HG03095 (cell line): ENCODE measurements at regions not wholly inside any gene's neighbourhood (a gene's known extent, or its start where the extent isn't known, plus 50 kb on each side); places are given as distances from the start of the nearest gene placed in this dataset.

Experiments
- ATAC-seq: cut with Tn5 transposase; IDR thresholded peaks from one replicate; pipeline ENCODE4 v1.9.1; 2021; ENCODE audit warnings: moderate library complexity; ENCODE audit not compliant: unreplicated experiment

DNA sequence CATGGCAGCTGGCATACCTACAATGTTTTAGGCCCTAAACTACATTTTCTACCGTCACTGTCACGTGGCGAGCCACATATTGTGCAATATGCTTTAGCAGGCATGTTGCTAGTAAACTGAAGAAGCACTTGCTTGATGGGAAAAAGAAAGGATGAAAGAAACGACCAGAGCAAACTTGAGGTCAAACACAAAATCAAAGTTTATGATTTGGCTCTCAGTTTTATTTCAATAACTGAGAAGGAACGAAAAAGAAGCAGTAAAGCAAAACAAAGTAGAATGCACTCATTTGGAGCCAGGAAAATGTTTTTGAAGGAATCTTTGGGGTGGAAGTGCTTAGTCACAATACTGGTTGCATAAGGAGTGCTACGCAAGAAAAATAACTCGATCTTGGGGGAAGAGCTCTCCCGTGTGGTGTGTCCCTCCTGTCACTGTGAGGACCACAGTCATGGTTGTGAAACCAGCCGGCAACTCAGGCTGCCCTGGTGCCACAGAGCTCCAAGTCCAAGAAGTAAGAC lies 349.8 kb downstream of the RBM43 start:
- ATAC-seq: no peak

DNA sequence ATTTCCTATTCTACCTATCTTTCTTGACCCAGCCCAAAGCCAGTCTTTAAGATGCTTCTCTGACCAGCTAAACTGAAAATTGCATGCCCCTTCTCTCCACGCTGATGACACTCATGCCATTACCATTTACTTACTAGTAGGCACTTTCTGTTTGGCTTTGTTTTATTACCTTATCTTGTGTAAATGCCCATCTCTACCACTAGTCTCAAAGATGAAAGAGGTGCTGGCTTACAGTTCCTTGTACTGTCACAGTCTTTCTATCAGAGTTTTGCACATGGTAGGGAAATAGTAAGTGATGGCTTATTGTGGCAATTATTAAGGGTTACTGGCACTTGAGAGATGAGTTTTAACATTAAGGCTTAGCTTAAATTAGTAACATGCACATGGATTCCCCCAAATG lies 352.1 kb downstream of the RBM43 start:
- ATAC-seq: no peak

DNA sequence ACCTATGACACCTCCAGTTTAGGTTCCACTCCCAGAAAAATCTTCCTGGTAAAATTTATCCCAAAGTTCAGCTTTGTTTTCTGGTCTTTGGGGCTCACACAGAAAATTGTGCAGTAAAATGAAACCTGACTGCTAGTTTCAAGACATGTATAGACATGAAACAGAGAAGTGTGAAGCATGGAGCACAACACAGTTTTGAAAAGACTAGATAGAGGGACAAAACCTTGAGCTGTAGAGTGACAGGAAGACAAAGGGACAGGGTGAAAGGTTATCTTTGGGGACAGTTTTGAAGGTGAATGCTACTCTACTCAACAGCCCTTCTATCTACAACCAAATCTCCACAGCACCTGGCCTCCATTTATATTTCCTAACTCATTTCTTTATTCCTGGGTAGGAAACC lies 352.6 kb downstream of the RBM43 start:
- ATAC-seq: peak; percentile 73

DNA sequence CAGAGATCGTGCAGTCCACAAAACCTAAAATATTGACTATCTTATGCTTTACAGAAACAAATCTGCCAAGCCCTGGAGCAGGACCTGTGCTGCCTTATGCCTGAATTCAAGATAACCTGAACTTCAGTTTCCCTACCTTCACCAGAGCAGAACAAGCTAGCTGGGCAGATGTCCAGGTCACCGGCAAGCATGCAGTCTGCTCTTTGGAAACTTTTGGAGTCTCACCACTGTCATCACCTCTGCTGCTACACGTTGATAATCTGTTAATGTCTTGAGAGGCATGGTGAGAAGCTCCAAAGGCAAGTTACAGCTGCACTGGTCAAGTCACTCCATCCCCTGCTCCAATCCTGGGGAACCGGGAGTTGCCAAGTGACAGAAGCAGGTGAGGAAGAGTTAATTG lies 354.2 kb downstream of the RBM43 start:
- ATAC-seq: no peak

DNA sequence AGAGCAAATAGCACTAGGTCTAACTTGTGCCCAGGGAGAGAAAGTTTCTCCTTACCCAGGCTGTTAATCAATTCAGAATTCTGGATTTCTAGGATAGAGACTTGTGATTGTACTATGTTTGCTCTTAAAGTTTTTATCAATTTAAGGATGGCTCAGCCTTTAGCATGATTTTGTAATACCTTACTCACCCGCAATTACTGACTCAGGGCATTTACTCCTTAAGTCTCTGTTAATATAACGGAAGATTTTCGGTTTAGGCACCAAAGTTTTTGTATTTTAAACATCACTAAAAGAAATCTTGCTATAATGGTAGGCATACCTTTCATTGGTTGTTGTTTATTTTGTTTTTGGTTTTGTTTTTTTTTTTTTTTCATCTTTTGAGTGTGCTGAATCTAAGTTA lies 358.2 kb downstream of the RBM43 start:
- ATAC-seq: no peak

DNA sequence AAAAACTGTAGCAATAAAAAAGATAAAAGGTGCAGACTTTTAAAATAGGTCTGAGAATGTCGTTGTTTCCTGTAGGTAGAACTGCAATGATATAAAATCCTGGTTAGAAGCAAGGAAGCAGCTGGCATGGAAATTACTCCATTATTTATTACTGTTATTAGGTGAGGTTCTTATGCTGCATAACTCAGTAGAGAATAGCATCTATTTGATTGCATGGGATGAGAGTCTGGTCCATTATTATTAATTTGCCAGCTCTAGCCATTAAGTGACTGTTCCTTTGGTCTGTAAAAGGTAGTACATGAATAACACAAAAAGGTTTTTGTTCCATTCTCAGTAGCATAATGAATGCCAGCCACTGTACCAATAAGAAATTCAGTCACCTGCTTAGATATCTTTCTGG lies 358.6 kb downstream of the RBM43 start:
- ATAC-seq: no peak

DNA sequence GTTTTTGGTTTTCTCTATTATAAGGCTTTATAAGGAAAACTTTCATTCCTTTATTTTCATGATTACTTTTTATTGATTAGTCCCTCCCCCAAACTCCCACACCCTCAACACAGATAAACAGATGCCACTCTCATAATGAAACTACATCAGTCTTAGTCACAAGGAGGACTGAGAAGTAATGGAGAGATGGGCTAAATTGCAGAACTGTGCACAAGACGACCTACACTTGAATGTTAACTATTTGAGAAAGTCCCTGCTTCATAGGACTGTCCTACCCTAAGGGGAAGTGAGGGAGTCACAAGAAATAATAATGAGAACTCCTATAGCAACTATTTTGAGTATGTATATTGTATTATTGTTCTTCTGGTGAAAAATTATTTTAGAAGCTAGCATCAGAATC lies 360.8 kb downstream of the RBM43 start:
- no peak for ATAC-seq

DNA sequence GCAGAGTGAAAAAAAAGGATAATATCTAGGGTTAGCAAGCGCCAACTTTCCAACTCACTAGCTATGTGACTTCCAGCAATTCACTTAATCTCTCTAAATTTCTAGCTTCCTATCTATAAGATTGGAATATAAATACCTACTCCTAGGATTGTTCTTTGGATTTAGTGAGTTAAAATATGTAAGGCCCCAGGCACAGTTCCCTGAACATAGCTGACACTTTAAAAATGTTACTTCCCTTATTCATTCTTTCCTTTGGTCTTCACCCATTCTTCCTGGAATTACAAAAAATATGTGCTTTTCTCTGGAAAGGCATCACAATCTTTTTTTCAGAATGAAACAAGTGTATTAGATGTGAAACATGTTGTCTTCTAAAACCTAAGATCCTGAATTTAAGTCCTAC lies 365.7 kb downstream of the RBM43 start:
- ATAC-seq: no peak

DNA sequence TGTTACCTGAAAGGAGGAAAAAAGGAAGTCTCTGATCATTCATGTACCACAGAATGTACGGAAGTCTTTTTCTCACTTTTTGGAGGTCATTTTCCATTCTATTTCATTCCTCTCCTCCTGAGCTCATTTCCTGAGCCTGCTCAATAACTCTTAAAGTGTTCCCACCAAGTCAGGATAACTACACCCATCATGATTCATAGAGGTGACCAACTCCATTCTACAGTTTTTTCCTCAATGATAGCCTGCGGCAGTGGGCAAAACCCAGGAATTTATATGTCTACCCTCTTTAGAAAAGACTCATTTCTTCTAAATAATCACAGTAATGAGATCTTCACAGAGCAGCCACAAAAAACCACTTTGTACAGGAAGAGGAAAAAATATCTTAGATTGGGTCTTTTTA lies 372.5 kb downstream of the RBM43 start:
- no peak for ATAC-seq

DNA sequence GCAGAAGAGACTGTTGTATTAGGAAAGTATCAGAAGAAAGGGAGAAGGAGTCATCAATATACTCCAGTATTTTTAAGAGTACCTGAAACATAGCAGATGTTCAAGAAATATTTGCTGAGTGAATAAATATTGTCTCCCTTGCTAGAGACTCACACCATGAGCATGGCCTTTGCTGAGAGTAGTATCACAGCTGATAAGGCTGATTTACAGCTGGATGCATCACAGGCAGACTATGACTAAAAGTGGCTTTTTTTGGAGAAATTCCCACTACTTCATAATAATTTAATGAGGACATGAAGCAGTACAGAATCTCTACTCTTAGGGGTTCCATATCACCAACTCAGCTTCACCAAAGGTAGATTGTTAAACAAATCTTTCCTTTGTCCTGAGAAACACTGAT lies 373.3 kb downstream of the RBM43 start:
- ATAC-seq: no peak

DNA sequence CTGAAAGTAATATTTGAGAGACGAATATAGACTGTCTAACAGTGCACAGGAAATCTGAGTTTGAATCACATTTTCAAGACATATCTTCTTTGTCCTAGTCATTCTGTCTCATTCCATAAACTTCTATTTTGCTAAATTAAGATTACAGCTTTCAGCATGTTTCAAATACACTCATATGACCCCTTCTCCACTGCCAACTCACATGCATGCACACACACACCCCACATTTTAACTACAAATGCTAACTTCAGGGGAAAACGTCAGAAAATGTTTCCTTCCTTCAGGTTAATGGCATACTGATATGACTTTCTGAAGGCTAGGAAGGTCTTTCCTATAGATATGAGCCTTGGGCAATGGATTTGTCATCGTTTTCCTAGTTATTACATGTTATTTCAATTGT lies 373.7 kb downstream of the RBM43 start:
- ATAC-seq: no peak

DNA sequence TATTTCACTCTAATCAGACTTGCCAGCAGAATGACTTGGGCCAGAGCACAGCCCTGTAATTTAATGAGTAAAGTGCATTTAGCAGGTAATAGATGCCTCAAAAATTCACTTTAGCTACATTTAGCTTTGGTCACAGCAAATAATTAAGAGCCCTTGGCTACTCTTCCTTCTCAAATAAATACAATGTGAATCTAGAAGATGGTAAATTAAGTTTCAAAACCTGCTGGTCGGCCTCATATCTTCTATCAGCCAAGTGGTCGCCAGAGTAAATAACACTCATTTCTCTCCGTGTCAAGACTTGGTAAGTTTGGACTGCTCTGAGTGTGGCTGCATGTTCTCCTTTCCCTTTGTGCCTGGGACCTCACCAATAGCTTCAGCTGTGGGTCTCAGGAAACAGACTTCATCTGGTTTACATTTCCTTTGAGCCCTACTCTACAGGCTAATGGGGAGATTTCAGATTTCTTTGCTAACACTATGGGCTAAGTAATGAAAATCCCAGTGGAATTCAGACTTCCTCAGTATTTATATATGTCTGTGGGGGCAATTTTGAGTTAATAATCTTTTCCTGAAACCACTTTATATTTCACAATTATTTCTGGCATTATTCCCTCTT lies 375.8 kb downstream of the RBM43 start:
- ATAC-seq: no peak

DNA sequence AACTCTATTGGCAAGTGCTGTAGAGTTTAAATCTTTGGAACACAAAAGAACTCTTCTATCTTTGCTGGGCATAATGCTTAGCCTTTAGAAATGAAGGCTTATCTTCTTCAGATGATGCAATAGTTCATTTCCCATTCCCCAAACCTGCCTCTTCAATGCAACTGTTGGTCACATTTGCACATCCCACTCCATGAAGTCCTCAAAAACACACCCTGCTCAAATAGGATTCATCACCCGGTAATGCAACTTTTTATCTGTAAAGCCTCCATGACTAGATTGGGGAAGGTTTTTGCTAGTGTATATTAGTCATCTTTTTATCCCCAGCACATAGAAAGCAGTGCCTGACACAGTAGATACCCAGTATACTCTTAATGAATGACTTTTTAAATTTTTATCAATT lies 376.4 kb downstream of the RBM43 start:
- no peak for ATAC-seq

DNA sequence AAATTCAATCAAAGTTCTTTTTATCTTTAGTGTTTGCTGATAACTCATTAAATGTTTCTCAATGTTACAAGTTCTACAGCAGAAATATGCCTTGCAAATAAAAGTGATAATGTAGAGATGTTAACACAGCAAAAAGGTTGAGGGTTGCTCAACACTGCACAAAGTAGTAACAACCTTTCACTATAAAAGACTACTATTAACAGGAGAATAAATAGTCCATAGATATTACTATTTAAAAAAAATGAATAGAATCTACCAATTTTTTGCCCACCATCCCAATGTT lies 378.1 kb downstream of the RBM43 start:
- no peak for ATAC-seq

DNA sequence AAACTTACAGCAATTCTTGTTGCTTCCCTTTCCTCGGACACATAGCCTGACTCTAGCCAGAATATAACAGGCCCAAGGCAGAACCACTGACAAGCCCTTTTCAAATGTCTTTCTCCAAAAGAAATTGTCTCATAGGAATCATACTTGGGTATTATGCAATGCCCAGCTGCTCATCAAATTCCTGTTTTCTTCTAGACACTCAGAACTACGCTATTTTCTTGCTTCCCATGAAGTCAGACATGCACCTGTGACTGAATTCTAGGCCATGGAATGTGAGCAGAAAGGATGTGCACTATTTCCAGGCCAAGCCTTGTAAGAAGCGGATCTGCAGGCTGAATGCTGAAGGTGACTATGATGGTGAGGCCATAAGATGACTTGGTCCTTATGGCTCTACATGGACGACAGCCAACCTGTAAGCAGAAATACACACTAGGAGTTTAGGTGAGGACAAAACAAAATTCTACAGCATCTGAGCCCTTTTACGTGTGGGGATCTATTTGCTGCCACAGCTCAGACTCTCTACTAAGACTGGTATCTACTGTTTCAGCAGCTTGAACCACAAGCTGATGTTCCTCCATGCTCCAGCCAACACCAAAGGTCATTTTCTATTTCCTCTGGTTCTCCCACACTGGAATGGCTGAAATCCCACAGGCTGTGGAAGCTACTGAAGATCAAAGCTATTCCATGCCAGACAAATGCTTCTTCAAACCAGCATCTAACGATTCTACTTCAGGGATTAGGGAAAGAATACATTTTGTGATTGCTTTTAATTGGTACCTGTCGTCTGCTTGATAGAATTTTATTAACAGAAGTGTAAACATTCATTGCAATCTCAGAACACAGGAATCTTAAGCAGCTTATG lies 378.7 kb downstream of the RBM43 start:
- no peak for ATAC-seq

DNA sequence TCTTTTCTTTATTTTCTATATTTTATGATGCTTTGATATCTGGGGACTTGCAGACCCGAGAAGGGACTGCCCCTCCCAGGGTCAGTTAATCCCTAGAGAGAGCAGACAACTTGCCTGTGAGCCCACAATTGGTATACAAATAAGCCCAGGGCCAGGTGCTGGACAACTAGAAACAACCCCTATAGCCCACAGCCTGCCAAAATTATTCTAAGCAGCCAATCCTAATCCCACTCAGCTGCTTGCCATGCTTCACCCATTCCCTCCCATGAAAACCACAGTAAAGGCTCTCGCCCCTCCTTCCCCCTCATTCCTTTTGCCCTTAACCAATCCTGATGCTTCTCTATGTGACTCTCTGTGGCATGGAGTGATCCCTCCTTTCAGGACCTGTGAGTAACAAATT lies 380.7 kb downstream of the RBM43 start:
- ATAC-seq: no peak

DNA sequence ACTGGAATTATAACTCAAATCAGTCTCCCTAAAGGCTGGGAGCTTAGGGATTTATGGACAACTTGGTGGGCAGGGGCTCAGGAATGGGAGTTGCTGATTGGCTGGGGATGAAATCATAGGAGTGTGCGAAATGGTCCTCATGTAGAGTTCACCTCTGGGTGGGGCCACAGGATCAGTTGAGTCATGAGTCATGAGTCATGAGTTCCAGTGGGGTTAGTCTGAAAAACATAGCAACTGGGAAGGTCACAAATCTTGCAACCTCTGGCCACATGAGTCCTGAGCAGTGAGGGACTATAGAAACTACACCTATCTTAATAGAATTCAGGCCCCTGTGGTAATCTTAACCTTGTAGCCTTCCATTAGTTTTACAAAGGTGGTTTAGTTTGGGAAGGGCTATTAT lies 383.3 kb downstream of the RBM43 start:
- no peak for ATAC-seq

DNA sequence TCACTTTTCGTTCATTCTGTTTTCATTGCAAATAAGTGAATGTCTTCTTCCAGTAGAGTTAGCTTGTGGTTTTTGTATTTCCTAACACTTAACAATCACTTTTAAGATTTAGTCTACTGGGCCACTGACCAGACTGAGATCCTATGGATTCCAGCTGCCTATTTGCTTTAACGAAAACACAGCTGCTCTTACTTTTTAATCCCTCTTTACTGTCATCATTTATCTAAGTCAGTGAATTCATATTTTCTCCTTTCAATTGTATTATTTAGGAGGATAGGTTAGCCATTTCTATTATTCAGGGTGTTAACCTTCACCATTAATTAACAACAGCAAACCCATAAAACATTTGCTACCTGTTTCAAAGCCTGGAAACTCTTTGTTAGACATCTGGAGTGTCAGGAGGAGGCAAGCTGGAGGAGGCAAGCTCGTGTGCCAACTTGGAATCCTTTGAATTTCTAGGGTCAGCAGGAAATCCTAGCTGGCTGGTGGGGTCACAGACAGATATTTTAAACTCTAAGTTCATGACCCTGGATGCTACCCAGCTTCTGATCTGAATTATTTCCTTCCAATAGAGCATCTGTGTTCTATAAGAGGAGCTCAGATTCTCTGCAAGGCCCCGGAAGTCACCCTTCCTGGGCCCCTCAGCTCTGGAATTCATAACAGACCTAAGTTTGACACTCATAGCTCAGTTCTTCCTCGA lies 385.3 kb downstream of the RBM43 start:
- ATAC-seq: no peak

DNA sequence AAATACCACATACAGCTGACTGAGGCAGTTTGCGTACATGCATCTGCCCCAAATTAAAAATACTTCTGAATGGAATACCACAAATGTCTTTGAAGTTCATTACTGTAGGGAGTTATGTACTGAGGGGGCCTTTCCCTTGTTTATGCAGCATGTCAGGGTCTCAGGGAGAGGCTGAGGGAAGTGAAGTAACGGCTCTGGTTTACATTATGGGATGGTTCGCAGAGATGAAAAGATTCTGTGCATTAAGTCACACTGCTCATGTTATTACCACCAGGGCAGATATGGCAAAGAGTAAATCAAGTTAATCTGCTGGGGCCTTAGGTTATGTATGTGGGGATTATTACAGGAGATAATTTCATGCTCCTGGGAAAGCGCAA lies 385.9 kb upstream of the RND3 start:
- no peak for ATAC-seq

DNA sequence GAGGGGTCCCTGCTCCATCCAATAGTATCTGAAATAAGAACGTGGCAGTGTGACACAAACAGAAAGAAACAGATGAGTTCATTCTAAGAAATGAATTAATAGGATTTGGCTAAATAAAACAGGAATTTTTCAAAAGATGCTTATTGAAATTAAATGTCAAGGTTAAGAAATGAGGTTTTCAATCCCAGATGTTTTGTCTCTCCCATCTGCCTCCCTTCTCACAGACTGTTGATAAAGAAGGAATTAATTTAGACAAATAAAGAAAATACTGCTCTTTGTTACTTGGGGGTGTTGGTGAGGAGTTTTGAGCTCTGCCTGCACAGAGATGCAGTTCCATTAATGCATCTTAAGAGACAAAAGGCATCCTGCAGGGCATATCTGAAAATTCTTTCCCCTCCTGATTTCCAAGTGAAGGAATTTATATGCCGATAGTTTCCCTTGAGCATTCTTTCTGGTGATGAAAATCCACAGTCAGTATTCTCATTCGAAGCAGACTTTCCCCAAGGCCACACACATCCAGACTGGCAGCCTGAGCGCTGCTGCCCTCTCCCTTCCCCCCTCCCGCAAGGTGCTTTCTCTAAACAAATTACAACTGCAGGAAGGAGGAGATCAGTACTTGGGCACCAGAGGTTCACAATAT lies 385.4 kb upstream of the RND3 start:
- no peak for ATAC-seq

DNA sequence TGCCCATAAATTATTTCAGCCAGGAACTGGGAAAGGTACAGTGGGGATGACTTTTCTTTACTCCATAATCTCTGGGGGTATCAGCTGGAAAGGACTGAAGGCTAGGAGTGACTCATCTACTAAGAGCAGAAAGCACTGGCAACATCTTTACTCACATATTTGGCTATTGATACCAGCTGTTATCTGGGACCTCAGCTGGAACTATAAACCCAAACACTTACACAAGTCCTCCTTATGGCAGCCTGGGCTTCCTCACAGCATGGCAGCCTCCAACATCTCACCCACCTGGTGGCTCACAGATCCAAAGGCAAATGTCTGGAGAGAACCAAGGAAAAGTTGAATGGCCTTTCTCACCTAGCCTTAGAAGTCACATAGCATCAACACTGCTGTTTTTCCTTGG lies 379.0 kb upstream of the RND3 start:
- ATAC-seq: no peak

DNA sequence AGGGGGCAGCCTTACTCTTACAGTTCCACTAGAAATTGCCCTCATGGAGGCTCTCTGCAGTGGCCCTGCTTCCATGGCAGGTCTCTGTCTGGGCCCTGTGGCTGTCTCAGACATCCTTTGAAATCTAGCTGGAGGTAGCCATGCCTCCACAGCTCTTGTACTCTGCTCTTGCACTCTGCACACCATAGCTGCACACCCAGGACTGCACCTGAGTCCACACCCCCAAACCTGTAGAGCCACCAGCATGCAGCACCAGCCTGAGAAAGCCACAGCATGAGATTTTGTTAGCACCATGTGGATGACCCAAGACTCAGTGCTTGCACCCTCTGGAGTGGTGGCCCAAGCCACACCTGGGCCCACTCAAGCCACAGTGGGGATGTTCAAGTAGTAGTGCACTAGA lies 376.2 kb upstream of the RND3 start:
- no peak for ATAC-seq
